ENCODE measurements at regions not wholly inside any gene's neighbourhood (a gene's known extent, or its start where the extent isn't known, plus 50 kb on each side); places are given as distances from the start of the nearest gene placed in this dataset.

DNA sequence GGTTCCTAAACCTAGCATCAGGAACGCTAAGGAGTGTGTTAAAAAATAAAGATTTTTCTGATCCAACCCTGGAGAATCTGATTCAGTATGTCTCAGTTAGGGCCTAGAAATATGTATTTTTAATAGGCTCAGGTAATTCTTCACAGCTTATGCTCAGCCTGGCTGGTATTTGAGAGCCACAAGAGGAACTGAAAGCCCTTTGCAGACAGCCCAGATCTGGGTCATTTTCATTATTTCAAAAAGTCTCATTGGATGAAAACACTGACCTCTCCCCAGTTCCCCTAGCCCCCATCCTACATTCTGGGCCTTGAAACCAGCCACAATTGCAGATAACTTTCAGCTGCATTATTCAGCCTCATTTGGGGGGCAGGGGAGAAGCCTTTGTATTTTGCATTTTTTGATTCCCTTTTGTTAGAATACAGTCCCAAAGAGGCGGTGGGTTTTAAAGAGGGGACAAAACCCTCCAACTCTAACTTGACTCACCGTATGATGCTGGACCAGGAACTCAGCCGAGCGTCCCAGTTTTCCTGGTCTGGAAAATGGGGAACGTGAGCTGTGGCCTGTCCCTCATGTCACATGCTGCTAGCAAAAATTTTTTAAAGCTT is 66.0 kb upstream of the LARGE1 start:
- TF ChIP-seq CTCF (IDR thresholded peaks at IDR 0.05) (no peak), POLR2A (IDR thresholded peaks at IDR 0.05) (no peak)

Data from heart left ventricle (tissue), 13 donors.